NOMO-1 treated with DMSO at 0.1 percent for 48 hours (cell line): ENCODE measurements at regions not wholly inside any gene's neighbourhood (a gene's known extent, or its start where the extent isn't known, plus 50 kb on each side); places are given as distances from the start of the nearest gene placed in this dataset.

ENCODE experiments used
- DNase-seq: peaks from one replicate; lab custom pipeline; 2025; ENCODE audit not compliant: unreplicated experiment; lab: John Stamatoyannopoulos, UW

GRCh38 chr18:43570593-43570992, 293.3 kb upstream of the SYT4 start:
- DNase-seq: no peak

GRCh38 chr18:43571078-43571689, 293.9 kb upstream of the SYT4 start:
- peak; percentile 4 for DNase-seq

- no peak for DNase-seq
Observed at GRCh38 chr18:43572163-43572562, 294.9 kb upstream of the SYT4 start.

DNA sequence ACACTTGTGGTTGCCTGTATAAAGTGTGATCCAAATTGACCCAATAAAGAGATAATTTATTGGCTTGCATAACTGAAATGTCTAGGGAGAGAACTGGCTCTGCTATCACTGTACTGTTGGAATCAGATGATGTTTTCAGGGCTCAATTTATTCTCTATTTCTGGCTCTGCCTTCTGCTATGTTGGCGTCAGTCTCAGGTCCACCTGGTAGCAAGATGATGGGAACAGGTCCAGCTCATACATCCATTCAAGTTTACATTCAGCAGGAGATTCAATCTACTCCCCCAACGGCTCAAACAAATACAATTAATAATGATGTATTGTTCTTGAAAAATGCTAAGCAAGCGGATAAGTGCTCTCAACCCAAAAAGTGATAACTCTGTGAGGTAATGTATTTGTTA, 297.7 kb upstream of the SYT4 start:
- no peak for DNase-seq

GRCh38 chr18:43578211-43578610, 300.9 kb upstream of the SYT4 start:
- no peak for DNase-seq

GRCh38 chr18:43578706-43579105, 301.4 kb upstream of the SYT4 start:
- no peak for DNase-seq

DNA sequence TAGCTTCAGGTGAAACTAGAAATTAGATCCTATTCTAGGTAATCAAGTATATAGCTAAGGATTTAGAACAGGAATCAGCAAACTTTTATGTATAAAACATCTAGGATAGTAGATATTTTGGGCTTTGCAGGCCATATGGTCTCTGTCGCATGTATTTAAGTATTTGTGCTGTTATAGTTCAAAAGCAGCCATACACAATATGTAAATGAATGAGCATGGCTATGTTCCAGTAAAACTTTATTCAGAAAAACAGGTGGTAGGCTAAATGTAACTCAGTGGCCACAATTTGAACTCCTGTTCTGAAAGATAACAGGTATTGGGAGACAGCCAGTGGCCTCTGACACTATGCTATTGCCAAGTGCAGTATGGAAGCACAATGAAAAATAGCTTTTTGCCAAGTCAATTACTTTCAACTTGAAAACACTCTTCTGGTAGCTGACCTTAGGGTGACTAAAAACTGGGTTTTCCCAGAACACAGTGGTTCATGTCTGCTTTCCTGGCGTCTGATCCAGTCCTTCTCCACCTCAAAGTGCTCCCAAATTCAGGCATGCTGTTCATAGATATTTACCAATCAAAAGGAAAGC, 304.7 kb upstream of the SYT4 start:
- no peak for DNase-seq

DNA sequence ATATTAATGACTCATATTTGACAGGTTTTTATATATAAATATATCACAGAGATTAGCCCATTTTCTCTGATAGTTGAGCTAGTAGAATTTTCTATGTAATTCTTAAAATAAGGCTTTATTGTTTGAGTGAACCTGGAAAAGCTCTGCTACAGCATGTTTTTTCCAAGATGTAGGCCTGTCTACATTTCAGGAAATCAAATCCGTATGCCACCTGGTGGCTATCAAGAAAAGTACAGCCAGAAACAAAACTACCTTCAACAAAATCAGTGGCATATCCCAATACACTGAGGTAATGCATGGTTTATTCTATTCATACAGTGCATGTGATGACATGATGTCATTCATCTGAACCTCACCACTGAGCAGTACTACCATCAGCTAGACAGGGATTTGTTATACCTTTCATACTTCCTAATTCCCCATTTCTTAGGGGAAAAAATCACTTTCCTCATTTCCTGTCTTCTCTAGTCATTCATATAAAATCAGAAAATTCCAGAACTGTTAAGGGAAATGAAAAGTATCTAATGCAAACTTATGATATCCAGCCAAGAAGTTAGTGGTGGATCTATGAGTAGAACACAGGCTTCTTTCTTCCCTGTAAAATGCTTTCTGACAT, 310.4 kb upstream of the SYT4 start:
- peak; percentile 7 for DNase-seq

DNA sequence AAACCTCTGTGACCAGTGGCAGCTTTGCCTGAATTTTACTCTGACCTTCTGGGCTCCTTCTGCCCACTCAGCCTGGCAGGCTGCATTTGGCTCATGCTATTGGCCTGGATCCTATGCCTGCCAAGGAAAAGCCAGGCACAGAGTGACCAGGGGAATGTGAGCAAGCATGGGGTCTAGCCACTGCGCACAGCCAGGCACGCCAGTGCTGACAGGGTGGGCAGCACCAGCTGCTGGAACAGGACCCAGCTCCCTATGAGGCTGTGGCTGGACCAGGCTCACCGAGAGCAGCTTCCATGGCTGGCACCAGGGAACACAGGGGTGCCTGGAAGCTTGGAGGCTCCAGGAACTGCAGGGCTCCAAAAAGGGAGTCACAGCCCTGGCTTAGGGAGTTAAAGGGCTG, 311.5 kb upstream of the SYT4 start:
- DNase-seq: no peak

DNA sequence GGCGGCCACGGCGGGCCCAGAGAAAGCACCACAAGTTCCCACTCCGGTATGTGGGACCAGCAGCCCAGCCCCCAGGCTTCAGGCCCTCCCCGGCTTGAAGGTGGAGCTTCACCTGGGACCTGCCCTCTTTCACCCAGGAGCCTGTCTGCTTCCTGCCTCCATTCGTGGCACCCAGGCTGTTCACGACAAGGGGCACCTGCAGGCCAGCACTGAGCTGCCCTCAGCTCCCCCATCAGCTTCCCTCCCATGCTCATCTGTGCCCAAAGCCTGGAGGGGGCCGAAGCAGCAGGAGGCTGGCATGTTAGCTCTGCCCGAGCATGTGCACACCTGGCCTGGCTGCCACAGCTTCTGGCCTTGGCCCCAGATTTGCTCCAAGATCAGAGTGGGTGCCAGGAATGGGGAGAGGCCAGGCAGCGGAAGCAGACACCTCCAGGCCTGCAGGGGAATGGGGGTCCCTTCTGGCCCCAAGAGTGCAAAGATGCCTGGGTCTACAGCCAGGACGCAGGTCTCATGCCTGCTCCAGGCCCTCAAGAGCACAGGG, 312.4 kb upstream of the SYT4 start:
- DNase-seq: no peak

DNA sequence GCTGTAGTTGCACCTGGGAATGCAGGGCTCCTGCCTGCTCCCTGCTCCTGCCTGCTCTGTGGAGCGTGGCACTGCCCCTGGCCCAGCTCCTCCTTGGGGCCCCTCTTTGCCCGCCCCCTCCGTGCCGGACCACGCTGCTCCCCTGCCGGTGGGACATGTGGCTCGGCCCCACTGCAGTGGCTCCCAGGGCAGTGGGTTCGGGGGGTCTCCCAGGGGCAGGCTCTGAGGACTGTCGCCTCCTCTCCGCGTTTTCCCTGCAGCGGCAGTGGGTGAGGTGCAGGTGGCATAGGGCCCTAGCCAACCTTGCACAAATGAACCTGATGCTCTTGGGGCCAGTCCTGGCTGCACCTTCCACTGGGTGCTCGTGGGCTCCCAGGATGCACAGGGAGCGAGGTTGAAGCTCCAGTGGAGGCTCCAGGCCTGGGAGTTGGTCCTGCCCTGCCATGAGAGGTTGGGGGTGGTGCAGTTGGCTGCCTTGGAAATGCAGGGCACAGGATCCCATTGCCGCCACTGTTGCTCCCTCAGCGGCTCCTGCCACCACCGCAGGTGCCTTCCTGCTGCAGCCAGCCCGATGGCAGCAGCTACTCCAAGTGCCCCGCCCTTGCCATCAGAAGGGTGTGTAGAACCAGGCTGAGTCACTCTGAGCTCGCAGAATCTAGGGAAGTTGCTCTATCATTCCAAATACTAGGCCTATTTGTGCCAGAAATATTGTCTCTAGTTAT, 313.1 kb upstream of the SYT4 start:
- no peak for DNase-seq

- no peak for DNase-seq
Observed at GRCh38 chr18:43592269-43592668, 315.0 kb upstream of the SYT4 start.

DNA sequence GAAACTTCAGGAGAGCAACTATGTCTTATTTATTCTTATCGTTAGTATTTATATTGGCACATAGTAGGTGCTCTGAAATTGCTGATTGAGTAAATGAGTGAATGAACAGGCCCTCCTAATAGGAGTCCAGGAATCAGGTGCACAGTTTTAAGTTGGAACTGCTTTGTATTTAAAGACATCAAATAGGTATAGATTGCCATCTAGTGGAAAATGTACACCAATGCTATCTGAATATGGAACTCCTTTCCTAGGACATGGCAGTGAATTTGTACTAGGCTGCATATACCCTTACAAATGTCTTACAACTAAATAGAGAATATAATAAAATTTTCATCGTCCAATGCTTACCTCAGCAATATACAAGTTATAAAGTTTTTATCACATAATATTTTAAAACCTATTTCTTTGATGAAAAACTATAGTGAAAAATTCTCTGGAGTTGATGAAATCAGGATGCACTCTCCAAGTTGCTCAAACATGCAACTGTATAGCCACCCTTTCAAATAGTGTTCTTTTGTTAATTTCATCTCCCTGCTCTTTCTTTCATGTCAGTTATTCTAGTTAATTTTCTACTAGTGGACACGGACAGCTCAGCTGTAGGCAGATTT, 318.9 kb upstream of the SYT4 start:
- DNase-seq: peak; percentile 29

DNA sequence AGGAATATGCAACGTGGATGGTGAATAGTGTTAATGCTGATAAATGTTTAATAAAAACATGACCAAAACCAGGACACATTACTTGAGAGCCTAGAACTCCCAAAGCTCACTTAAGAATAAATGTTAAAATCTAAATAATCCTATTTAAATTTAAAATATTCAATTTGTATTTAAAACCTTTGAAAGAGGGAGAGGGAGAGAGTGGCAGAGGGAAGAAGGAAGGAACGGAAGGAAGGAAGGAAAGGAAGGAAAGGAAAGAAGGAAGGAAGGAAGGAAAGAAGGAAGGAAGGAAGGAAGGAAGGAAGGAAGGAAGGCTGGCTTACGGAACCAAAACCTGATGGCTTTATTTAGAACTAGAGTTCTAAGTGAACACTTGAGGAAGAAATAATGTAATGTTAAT, 324.1 kb upstream of the SYT4 start:
- no peak for DNase-seq

GRCh38 chr18:43605224-43605623, 327.9 kb upstream of the SYT4 start:
- DNase-seq: no peak

DNA sequence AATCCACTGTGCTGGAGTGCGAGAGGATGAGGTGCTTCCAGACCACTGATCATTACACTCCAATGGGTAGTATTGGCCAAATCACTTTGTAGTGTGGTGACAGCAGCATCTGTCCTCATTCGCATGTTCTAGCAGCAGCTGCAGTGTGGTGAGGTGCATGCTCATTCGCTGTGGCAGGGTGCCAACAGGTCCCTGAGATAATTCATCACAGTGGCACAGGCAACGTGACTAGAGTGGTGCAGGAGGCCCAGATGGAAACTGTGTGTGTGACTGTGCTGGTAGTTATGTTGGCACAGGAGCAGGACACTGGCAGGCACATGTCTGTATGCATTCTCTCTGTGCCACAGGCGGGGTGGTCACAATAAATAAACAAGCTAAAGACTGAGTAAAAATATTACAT, 329.5 kb upstream of the SYT4 start:
- DNase-seq: no peak

GRCh38 chr18:43620936-43621335, 343.6 kb upstream of the SYT4 start:
- peak; percentile 6 for DNase-seq

- DNase-seq: no peak
Observed at GRCh38 chr18:43622024-43622423, 344.7 kb upstream of the SYT4 start.

GRCh38 chr18:43625582-43625981, 348.3 kb upstream of the SYT4 start:
- DNase-seq: no peak

DNA sequence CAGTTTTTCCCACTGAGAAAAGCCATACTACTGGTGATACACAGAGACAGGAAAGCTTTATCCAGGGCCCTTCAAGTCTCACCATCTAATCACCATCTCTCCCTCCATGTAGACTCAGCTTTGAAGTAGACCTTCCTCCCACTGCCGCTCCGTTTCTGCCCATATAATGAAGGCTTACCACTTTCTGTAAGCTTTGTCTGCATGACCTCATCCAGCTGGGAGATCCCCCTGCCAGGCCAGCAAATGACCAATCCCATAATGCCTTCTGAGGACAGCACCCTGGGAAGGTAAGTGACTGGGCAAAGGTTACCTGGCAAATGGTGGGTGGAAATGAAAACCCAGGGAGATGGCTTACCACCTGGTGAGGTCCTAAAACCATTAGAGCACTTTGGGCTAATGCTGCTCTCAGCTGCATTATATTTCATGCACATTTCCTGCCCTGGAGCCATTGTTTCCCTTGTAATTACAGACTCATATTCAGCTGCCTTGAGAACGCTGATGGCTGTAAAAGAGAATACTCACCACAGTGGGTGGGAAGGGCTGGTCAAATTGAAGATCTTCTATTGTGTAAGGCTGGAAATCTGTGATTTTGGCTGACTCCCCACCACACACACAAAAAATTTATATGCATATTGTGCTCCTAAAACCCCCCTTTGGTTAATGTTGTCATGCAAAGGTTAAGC, 350.7 kb upstream of the SYT4 start:
- no peak for DNase-seq

- no peak for DNase-seq
Observed at GRCh38 chr18:43634994-43635393, 357.7 kb upstream of the SYT4 start.
